Endodermal cell (in vitro differentiated cells): ENCODE measurements at regions not wholly inside any gene's neighbourhood (a gene's known extent, or its start where the extent isn't known, plus 50 kb on each side); places are given as distances from the start of the nearest gene placed in this dataset.

Experiments
- DNase-seq: peaks from one replicate; pipeline ENCODE4 v3.0.0-alpha.2; 2017
- H3K27ac ChIP-seq: 2 replicates; pipeline ENCODE4 v1.5.1; 2013; ENCODE audit warnings: mild to moderate bottlenecking, low read depth, low read length, moderate library complexity
- H3K27me3 ChIP-seq: 2 replicates; pipeline ENCODE4 v1.6.1; 2013; ENCODE audit warnings: mild to moderate bottlenecking, low read length, moderate library complexity; ENCODE audit not compliant: insufficient read depth, control insufficient read depth, poor library complexity, severe bottlenecking
- H3K36me3 ChIP-seq: 2 replicates; pipeline ENCODE4 v1.7.0; 2013; ENCODE audit warnings: mild to moderate bottlenecking, low read length, moderate library complexity; ENCODE audit not compliant: control insufficient read depth, insufficient read depth
- H3K4me1 ChIP-seq: one replicate; pipeline ENCODE4 v1.7.0; 2013; ENCODE audit warnings: low read length; ENCODE audit not compliant: control insufficient read depth, insufficient read depth
- H3K4me3 ChIP-seq: 2 replicates; pipeline ENCODE4 v1.5.1; 2013; ENCODE audit warnings: mild to moderate bottlenecking, low read length, moderate library complexity
- H3K9ac ChIP-seq: 2 replicates; pipeline ENCODE4 v1.6.1; 2013; ENCODE audit warnings: mild to moderate bottlenecking, low read length, moderate library complexity; ENCODE audit not compliant: poor library complexity, severe bottlenecking; ENCODE audit errors: extremely low read depth
- H3K9me3 ChIP-seq: 2 replicates; pipeline ENCODE4 v1.6.1; 2013; ENCODE audit warnings: mild to moderate bottlenecking, low read length, moderate library complexity; ENCODE audit not compliant: control insufficient read depth
- H3K27ac Mint-ChIP-seq: 2 replicates; pipeline ENCODE4 v1.8.0; 2020; ENCODE audit warnings: mixed read lengths
- H3K27me3 Mint-ChIP-seq: 2 replicates; pipeline ENCODE4 v1.8.0; 2021; ENCODE audit warnings: mild to moderate bottlenecking, mixed read lengths; ENCODE audit not compliant: insufficient read depth
- H3K36me3 Mint-ChIP-seq: 2 replicates; pipeline ENCODE4 v1.8.0; 2020; ENCODE audit warnings: low read depth, mixed read lengths
- H3K4me1 Mint-ChIP-seq: 2 replicates; pipeline ENCODE4 v1.8.0; 2020; ENCODE audit warnings: mixed read lengths
- H3K4me3 Mint-ChIP-seq: 2 replicates; pipeline ENCODE4 v1.8.0; 2020; ENCODE audit warnings: mild to moderate bottlenecking, moderate library complexity, mixed read lengths
- H3K9me3 Mint-ChIP-seq: 2 replicates; pipeline ENCODE4 v1.8.0; 2020; ENCODE audit warnings: mild to moderate bottlenecking, mixed read lengths
- CTCF ChIP-seq: fragments of 200-600 bp; sonication (generic); conservative IDR thresholded peaks from 2 replicates; pipeline ENCODE4 v1.5.0; 2021; ENCODE audit warnings: antibody characterized with exemption, mild to moderate bottlenecking
- WGBS, 2 experiments: methylation state at CpG; one replicate each; pipeline versions ENCODE4 v1.1.5 to v1.1.7; 2013; ENCODE audit warnings: missing lambda C conversion rate in 2 of 2, mixed read lengths in 1 of 2; ENCODE audit not compliant: insufficient coverage in 1 of 2, insufficient read length in 1 of 2; 5-methylcytosine and 5-hydroxymethylcytosine counted together

DNA sequence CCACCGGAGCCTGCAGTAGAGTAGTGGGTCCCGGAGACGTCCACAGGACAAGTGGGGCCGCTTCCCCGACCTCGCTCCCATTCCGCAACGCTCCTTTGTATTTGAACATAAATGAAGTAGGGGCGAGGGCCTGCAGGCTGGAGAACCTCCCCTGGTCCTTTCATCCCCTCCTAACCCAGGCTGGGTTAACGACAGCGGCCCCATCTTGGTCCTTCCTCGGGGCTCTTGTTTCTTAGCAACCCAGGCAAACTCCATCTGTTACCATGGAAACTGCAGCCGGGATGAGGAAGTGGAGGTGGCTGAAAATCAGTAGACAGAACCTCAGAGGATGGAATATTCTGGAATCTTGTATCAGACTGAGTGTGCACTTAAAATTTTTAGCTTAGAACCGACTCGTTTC is 132.6 kb upstream of the USP29 start:
- Histone ChIP-seq H3K4me1 (no peaks in the 10 kb centered on the region), H3K27ac (no peak overlapping the region), H3K9ac (no peak overlapping the region), H3K27me3 (no peaks in the 10 kb centered on the region), H3K9me3 (peaks cover 82% of the 10 kb centered on the region), H3K36me3 (no peaks in the 10 kb centered on the region), H3K4me3 (no peak overlapping the region)
- WGBS, 2 experiments, result 76 to 83% methylated on average over 6 to 15 of the region's 15 CpGs
- no peak for DNase-seq
- Mint-ChIP-seq H3K27ac (no peak overlapping the region), H3K9me3 (peaks cover 91% of the 10 kb centered on the region), H3K27me3 (no peaks in the 10 kb centered on the region), H3K4me1 (no peaks in the 10 kb centered on the region), H3K4me3 (no peak overlapping the region), H3K36me3 (peaks cover 3% of the 10 kb centered on the region)
- TF ChIP-seq CTCF, result no peak

DNA sequence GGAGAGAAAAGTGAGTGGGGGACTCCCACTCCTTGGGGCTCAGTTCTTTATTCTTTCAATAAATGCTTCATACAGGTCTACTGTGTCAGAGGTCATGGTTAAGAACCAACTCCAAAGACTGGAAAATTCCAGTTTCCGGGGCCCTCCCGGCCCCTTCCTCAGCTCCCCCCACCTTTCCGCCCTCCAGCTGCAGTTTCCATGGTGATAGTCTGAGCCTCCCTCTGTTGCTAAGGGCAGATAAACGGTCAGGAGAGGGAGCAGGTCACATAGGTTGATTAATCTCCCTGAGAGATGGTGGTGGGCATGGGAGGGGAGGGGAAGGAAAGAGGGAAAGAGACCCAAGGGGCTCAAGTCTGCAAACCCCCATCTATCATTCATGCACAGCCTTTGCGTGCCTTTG is 131.5 kb upstream of the USP29 start:
- TF ChIP-seq CTCF, result no peak
- H3K4me3 Mint-ChIP-seq, result no peak overlapping the region
- Histone ChIP-seq H3K9ac (no peak overlapping the region), H3K36me3 (no peaks in the 10 kb centered on the region), H3K4me3 (no peak overlapping the region), H3K4me1 (no peaks in the 10 kb centered on the region), H3K9me3 (peaks cover 78% of the 10 kb centered on the region), H3K27ac (no peak overlapping the region), H3K27me3 (no peaks in the 10 kb centered on the region)
- no peak overlapping the region for H3K27ac Mint-ChIP-seq
- WGBS, 2 experiments, result 67% methylated on average over 5 of the region's 5 CpGs; no CpG with 5 or more reads in 1 of the 2 experiments
- H3K4me1 Mint-ChIP-seq, result no peaks in the 10 kb centered on the region
- no peaks in the 10 kb centered on the region for H3K27me3 Mint-ChIP-seq
- peaks cover 95% of the 10 kb centered on the region for H3K9me3 Mint-ChIP-seq
- DNase-seq, result no peak
- no peaks in the 10 kb centered on the region for H3K36me3 Mint-ChIP-seq

GRCh38 chr19:56991912-56992311 is 127.9 kb upstream of the USP29 start:
- peaks cover 91% of the 10 kb centered on the region for H3K9me3 Mint-ChIP-seq
- peaks cover 2% of the 10 kb centered on the region for H3K36me3 Mint-ChIP-seq
- TF ChIP-seq CTCF, result no peak
- Histone ChIP-seq H3K27me3 (no peaks in the 10 kb centered on the region), H3K27ac (no peak overlapping the region), H3K4me1 (no peaks in the 10 kb centered on the region), H3K4me3 (no peak overlapping the region), H3K9me3 (peaks cover 63% of the 10 kb centered on the region), H3K36me3 (no peaks in the 10 kb centered on the region), H3K9ac (no peak overlapping the region)
- no peak for DNase-seq
- WGBS, 2 experiments, result 54 to 70% methylated on average over 7 of the region's 7 CpGs
- no peak overlapping the region for H3K27ac Mint-ChIP-seq
- no peak overlapping the region for H3K4me3 Mint-ChIP-seq
- no peaks in the 10 kb centered on the region for H3K4me1 Mint-ChIP-seq
- no peaks in the 10 kb centered on the region for H3K27me3 Mint-ChIP-seq
